Fibroblast of skin of scalp (primary cell): ENCODE measurements at regions not wholly inside any gene's neighbourhood (a gene's known extent, or its start where the extent isn't known, plus 50 kb on each side); places are given as distances from the start of the nearest gene placed in this dataset.
"Not testable (repeated sequence)": the region's sequence is repeated elsewhere in the genome, so short reads cannot be mapped to it uniquely, and the experiment has no call there.

Source experiments
- DNase-seq: peaks from one replicate; pipeline ENCODE4 v3.0.0-alpha.2; 2013

GRCh38 chrX:115408771-115409400 lies 119.4 kb downstream of the LUZP4 start:
- DNase-seq, result peak; percentile 77

- peak; percentile 59 for DNase-seq
These were observed 120.0 kb downstream of the LUZP4 start for GRCh38 chrX:115409551-115409950.

- DNase-seq, result no peak
These were observed 121.4 kb downstream of the LUZP4 start for GRCh38 chrX:115410731-115411428.

GRCh38 chrX:115413246-115413878 lies 123.8 kb downstream of the LUZP4 start:
- peak; percentile 68 for DNase-seq

GRCh38 chrX:115419069-115419468 lies 129.6 kb downstream of the LUZP4 start:
- no peak for DNase-seq

GRCh38 chrX:115423086-115423485 lies 133.6 kb downstream of the LUZP4 start:
- no peak for DNase-seq

GRCh38 chrX:115425359-115425758 lies 135.6 kb upstream of the PLS3 start:
- DNase-seq, result no peak

- DNase-seq, result no peak
These were observed 133.0 kb upstream of the PLS3 start for GRCh38 chrX:115427861-115428410.

GRCh38 chrX:115434834-115435233 lies 126.1 kb upstream of the PLS3 start:
- DNase-seq, result not testable (repeated sequence)

- no peak for DNase-seq
These were observed 123.0 kb upstream of the PLS3 start for GRCh38 chrX:115437841-115438595.

GRCh38 chrX:115448146-115448545 lies 112.8 kb upstream of the PLS3 start:
- DNase-seq, result no peak

GRCh38 chrX:115449742-115450141 lies 111.2 kb upstream of the PLS3 start:
- DNase-seq, result no peak

- no peak for DNase-seq
These were observed 108.7 kb upstream of the PLS3 start for GRCh38 chrX:115452251-115452650.

- DNase-seq, result peak; percentile 63
These were observed 100.8 kb upstream of the PLS3 start for GRCh38 chrX:115459883-115460880.

GRCh38 chrX:115462406-115462805 lies 98.6 kb upstream of the PLS3 start:
- DNase-seq, result peak; percentile 19

- DNase-seq, result no peak
These were observed 93.0 kb upstream of the PLS3 start for GRCh38 chrX:115467961-115468360.

- DNase-seq, result no peak
These were observed 88.8 kb upstream of the PLS3 start for GRCh38 chrX:115472131-115472530.

GRCh38 chrX:115486510-115486909 lies 74.5 kb upstream of the PLS3 start:
- DNase-seq, result no peak

- DNase-seq, result no peak
These were observed 73.4 kb upstream of the PLS3 start for GRCh38 chrX:115487608-115488007.

- no peak for DNase-seq
These were observed 70.2 kb upstream of the PLS3 start for GRCh38 chrX:115490814-115491213.

GRCh38 chrX:115491766-115492165 lies 69.2 kb upstream of the PLS3 start:
- peak; percentile 2 for DNase-seq

GRCh38 chrX:115493015-115493414 lies 68.0 kb upstream of the PLS3 start:
- no peak for DNase-seq
